NCI-H187 treated with DMSO at 0.1 percent for 48 hours (cell line): ENCODE measurements at regions not wholly inside any gene's neighbourhood (a gene's known extent, or its start where the extent isn't known, plus 50 kb on each side); places are given as distances from the start of the nearest gene placed in this dataset.
A peak's percentile ranks its signal among the peaks of the same experiment; 100 is the strongest.

Experiments
- DNase-seq: peaks from one replicate; lab custom pipeline; 2025; lab: John Stamatoyannopoulos, UW

DNA sequence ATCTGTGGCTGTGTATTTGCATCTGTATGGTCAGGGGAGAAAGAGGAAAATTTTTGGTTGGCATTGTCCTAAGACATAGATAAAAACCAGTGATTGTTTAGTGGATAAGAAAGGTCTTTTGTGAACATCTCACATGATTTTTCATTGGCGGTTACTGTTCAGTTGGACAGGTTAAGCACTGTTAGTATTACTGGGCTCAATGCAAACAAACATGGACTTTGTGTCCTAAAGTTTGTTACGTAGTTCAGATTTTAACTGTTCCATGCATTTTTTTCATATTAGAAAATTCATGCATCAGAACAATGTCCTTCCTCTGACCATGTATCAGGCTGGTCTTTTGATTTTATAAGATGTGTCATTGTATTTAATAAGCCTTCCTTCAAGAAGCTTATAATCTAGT lies 368.0 kb downstream of the MEIS1 start:
- DNase-seq: no peak

DNA sequence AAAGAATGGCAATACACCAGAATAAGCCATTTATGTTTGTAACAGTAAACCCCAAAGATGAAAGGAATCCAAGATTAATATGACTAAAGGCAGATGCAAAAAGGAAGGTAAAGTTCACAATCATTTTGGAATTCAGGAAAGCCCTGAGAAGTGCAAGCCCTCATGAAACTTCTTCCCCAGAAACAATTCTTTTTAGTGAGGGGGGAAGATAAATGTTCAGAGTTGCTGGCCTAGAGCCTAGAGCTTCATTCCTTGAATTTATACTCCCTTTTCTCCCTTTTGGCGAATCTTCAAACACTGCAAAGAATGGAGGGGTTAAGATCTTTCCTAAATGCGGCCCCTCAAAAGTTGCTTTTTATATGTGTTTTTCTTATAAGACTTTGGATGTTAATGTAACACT lies 368.8 kb downstream of the MEIS1 start:
- DNase-seq: no peak

DNA sequence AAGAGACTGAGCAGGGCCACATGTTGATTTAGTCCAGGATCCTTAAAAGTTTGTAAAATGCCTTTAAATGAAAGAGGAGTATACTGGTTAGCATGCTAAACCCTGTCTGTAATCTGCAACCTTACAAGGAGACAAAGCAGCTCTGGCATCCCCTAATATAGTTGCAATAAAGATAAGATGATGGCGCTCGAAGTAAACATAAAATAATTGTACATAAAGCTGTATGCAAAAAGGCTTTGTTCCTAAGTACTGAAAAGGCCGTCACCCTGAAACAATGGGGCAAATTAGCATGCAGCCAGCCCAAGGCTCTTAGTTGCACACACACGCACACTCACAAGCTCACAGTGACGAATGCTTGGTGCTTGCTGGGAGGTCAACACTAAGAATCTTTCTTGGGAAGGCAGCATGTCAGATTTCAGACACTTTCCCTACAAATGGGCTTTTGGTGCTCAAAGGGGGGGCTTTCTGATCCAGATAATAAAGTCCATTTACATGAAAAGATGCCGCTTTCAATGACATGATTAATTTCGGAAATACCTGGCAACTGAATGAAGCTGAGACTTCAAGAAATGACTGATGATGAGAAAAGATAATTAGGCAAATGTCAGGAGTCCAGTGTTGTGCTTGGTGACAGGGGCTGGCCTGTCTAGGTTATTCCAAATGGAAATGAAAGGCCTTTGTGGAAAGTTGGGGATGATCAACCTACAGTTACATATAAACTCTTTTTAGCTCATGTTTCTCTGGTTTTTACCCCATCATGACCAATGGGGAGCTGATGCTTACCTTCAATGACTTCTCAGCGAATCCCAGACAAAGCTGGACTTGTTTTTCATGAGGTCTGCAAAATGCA lies 370.3 kb downstream of the MEIS1 start:
- no peak for DNase-seq

DNA sequence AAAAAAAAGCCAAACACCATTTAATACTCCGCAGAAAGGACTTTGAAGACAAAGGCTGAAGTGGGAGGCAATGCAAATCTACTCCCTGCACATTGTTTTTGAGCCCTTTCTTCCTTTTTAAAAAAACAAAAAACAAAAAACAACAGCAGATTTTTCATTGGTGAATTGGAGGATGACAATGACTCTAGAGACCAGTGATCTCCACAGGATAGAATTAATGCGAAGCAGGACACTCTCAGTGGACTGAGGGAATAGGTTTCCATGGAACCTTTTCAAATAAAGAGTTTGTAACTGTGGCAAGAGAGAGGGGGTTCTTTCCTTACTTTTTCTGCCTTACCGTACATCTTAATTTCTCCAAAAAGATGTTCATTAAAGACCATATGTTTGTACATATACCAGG lies 371.0 kb downstream of the MEIS1 start:
- DNase-seq: no peak

DNA sequence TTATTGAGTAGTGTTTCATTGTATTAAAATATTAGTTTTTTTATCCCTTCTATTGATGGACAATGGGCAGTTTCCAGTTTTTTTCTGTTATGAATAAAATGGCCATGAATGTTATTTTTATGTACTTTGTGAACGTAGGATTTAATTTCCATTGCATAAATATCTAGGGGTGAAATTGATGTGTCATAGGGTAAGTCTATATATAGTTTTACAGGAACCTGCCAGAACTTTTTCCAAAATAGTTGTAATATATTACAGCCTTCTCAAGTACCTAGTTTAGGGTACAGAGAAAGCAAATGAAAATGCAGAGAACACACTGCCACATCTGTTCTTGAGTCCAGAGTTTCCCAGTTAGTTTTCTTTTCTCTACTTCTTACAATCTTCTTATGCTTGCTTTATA lies 378.6 kb downstream of the MEIS1 start:
- DNase-seq: no peak

DNA sequence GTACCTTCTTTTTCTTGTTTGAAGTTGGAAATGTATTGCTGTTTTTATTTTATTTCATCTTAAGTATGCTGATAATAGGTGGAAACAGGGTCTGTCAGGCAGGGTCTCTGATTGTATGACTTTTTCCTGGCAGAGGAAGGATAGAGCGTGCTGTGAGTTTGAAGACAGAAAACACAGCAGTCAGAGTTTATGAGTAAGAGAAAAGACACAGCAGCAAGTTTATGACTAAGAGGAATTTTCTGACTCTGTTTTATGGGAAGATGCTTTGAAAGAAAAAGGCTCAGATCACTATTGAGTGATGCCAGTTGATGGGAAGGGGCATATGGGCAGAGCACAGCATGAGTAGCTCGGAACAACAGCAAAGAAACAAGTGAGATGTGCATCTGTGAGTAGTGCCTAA lies 379.1 kb downstream of the MEIS1 start:
- DNase-seq: no peak

DNA sequence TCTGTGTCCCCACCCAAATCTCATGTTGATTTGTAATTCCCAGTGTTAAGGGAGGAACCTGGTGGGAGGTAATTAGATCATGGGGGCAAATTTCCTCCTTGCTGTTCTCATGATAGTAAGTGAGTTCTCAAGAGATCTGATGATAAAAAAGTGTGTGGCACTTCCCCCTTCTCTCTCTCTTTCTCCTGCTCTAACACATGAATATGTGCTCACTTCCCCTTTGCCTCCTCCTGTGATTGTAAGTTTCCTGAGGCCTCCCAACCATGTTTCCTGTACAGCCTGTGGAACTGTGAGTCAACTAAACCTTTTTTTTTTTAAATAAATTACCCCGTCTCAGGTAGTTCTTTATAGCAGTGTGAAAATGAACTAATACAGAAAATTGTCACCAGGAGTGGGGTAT lies 380.0 kb downstream of the MEIS1 start:
- DNase-seq: no peak

DNA sequence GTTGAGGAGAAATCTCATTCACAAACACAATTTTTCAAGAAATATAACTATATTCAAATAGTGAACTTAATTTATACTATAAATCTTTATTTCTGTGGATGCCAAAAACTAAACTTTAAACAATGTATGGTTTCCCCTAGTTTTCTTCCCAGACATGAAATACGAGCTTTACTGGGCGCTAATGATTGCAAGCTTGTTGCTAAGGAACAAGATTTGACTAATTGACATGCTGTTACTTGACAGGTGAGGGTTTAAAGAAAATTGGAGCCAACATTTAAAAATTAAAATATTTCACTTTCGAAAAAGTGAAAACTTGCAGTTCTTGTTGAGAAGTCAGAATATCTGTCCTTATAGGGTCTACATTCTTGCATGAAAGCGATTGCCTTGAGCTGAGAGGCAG lies 381.0 kb downstream of the MEIS1 start:
- no peak for DNase-seq

DNA sequence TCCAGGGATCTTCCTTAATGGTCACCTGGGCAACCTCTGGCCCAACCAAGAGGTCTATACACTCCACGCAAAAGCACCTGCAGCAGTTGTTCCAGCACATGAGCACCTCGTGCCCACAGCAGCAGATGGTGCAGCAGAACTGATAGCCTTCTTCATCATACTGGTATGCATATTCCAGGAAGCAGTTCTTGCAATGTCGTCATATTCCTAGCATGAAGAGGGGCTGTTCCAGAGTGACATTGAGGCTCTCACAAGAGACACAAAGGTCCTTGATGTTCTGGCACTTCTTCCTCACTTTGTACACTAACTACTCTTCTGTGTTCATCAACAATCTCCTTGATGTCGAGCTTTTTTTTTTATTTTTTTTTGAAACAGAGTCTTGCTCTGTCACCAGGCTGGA lies 386.2 kb downstream of the MEIS1 start:
- DNase-seq: no peak

DNA sequence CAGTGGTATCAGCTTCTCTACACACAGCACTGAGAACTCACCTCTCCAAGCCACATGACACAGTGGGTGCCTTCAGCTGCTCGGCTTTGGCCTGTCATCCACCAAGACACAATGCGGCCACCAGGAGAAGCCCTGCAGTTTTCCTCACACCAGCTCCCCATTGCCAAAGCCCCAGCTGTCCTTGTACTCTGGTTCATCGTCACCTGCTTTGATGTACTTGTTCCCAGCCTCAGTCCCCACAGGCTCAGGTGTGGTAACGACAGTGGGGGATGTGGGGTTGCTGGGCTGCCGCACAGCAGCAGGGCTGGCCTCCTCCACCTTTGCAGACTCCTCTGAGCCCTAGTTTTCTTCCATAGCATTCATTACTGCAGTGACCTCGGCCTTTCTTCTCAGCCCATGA lies 387.3 kb downstream of the MEIS1 start:
- no peak for DNase-seq

DNA sequence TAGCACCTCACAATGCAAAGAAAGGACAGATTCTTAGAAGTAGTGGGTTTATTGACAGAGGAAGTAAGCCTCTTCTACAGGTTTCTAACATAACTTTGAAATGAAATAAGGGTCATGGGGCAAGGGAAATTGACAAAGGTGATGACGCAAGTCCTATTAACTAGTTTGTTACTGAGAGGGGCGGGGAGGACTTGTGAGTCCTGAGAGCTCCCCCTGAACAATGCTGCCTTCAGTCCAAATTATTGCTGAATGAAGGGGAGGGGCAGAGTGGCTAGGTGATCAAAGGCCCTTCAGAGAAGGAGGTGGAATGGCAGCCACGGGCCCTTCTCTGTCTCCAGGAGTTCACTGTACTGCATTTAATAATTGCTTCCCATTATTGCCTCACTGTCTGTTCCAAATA lies 390.0 kb downstream of the MEIS1 start:
- DNase-seq: no peak

DNA sequence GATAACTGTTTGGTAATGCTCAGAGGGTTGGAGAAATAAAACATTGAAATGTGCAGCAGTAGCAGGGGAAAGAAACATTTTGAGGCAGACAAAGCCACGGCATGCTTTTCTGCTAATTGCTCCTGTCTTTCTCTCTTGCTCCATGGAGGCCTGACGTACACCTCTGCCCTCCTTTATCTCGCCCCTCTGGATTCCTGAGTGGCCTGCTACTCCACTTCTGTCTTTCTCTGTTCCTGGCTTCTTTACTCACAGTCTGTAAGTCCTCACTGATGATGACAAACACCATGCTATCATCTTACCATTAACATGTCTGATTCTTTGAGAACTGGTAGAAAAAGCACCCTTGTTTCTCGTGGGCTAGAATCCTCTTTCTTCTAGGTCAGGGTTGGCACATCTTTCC lies 392.9 kb downstream of the MEIS1 start:
- no peak for DNase-seq

DNA sequence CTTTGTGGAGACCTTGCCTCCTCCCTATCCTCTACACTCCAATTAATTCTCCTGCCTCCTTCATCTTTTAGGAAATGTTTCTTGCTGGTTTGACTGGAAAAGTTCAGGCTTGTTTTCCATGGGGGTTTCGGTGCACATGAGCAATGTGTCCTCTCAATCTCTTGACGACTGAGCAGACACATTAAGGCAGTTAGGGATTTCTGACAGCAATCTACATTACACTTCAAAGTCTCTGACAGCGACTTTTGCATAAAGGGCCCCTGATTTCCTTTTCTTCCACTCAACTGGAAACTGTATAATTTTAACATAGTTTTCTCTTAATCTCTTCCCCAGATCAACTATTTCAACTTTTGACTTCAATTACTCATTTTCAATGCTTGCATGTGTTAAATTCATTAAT lies 394.0 kb downstream of the MEIS1 start:
- DNase-seq: no peak

DNA sequence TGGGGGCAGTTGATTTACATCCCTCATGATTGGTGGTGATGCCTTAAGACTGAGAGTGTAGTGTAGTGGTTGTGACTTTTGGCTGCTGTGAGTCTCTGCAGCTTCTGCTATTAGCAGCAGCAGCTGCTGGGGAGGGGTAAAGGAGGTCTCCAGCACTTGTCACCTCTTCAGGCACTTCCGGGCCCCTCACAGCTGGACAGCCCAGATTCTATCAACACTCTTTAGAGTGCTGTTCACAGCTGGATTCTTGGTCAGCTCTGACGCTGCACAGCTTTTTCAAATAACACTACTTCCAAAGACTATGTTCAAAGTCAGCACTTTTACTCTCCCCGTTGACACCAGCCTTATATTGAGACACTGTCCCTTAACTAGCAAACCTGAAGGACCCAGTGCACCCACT lies 396.0 kb downstream of the MEIS1 start:
- no peak for DNase-seq

DNA sequence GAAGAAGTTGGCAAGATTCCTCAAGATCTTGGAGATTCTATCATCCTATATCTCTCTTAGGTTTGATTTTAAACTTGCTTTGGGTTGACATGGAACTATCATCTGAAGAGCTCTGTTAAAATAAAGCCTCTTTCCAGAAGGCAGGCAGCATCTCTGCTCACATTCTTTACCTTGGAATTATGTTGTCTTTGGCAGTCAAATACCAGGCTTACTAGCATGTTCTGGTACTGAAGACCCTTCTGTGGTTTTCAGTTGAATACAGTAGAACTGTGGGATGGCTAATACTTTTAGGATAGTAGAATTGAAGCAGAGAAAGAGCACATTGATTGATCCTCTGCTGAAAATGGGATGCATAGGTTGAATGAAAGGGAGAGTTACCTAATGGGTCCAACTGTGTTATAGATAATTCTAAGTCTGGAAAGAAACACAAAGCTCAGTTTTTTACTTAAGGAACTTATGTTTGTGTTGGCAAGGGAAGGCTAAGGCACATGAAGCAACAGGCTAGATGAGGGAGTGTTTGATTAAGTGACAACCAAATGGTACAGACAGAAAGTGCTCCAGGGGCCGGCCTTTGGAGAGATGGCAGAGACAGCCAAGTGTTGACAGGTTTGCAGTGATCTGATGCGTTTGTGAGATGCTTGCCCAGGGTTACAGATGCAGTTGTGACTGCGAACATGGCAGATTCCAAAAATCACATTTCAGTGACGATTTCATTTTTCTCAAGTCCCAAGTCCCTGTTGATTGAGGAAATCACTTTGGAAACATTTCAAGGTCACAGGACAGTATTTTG lies 397.9 kb downstream of the MEIS1 start:
- DNase-seq: no peak

DNA sequence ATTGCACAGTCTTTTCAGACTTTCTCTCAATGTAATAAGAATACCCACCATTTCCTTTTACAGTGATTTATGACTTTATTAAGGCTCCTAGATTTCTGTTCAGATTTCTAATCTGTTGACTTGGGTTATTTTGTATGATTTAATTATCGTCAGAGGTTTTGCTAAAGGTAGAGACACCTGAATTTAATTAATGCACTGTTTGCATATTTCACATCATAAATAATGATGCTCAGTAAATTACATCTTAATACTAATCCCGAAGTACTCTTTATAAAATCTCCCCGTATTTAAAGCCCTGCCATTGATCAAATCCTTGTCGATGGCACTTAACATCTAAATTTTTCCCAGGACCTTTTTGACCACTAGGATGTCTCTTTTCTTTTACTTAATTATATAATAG lies 399.9 kb downstream of the MEIS1 start:
- DNase-seq: no peak

DNA sequence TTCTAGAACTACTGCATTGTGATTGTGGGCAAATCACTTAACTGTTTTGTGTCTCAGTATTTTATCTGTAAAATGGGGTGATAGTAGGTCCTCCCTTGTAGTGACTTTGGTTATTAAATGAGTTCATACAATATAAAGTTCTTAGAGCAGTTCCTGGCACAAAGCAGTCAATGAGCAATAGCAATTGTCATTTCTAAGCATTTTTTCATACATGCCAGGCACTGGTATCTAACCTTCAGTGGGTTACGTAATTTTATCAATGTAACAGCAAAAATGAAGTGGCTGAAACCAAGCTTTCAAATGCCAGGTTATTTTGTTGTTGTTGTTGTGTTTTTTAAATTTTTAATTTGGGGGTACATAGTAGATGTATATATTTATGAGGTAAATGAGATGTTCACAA lies 401.9 kb downstream of the MEIS1 start:
- DNase-seq: no peak

DNA sequence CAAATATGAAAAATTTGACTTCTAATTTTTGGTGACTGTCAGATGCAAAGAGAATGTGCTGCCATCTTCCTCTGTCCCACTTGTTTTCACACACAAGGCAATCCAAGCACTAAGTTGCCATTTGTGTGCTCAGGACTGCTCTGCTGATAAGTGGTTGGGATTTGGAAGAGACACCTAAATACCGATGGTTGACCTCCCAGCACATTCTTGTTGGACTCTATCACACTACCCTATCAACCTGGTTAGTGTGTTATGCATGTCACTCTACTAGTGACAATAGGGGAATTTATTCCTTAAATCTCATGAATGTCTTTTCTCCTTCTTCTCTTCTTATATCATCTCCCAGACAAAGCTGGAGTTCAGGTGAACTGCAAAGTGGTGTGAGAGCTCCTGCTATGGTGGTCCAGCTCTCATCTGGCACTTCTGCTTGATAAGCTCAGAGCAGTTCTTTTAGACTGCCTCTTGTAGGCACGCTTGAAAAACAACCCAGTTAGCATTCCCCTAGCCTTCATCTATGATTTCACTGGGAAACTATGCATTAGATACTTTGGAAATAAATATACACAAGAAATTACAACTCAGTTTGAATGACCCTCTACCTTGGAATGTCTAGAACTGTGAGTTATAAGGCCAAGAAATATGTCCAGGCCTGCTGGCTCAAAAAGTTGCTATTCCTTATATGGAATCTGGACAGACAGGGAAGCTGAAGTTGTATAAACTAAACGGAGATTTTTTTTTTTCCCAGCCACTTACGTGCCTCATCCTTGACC lies 404.8 kb downstream of the MEIS1 start:
- no peak for DNase-seq

DNA sequence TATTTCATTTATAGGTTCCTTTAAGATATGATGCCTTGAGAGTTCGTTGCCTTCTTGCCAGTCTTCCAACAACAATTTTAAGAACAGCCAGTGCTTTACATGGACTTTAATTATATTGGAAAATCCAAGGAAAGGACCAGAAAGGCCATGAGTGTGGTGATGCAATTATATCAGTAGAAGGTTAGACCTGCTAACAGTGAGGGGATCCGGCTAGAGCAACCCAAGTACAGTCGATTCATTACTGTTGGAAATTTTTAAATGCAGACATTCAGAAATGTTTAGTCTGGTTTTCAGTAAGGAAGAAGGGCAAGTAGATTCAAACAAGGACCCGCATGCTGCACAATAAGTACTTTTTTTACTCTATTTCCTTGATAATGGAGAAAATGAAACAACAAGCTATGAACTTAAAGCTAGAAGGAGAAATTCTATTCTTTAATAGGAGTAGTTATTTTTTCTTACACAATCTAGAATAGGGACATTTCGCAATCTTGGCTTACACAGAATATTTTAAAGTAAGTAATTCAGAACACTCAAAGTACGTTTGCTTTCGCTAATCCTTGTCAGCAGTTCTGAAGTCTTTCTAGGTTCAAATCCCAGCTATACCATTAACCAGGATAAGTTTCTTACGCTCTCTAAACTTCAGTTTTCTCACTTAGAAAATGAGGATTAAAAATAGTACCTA lies 405.5 kb downstream of the MEIS1 start:
- no peak for DNase-seq

DNA sequence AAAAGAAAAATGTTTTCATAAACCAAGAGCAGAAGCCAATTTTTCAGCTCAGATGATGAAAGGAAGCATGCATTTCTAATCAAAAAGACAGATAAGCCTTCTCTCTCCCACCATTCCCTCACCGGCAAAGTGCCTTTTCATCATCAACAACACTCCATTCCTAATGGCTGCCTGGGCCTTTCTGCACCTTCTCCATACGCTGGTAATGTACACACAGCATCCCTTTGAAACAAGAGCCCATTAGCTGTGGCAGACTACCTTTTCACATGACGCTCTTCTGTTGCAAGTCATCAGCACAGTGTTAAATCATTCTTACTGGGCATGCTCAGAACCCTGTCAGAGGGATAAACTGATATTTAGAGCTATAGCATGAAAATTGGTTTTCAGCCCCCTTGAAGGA lies 408.9 kb downstream of the MEIS1 start:
- DNase-seq: peak; percentile 59

DNA sequence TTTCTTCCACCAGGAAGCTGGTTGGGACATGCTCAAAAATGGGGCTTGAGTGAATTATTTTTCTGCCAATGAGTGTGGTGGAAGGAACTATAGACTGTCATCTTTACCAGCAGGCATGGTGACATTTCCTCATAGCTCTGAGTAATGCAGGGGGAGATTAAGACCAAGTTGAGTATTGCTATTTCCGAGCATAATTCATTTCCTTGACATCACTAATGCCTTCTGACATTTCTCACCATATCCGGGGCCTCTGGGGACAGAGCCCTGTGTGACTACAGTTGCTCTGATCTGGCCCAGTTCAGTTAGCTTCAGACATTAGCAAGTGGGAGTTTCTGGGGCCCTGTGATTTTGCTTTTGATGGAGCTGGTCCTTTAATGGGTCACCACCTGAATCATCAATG lies 410.4 kb downstream of the MEIS1 start:
- DNase-seq: no peak

DNA sequence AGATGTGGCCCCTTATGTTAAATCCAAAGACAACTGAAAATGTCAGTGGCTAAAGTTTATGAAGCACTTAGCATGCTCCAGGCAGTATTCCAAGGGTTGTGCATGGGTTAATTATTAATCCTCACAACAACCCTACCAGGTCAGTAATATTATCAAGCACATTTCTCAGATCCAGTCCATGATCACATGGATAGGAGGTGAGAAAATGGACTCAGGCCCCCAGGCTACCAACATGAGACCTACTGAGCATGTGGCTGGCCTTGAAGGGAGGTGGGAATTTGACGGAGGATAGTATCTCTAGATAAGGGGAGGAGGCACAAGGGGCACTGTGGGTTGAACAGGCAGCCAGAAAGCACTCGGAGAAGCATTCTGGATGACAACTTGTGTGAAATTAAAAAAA lies 412.0 kb downstream of the MEIS1 start:
- DNase-seq: no peak
